H1 (cell line): ENCODE measurements at regions not wholly inside any gene's neighbourhood (a gene's known extent, or its start where the extent isn't known, plus 50 kb on each side); places are given as distances from the start of the nearest gene placed in this dataset.

ENCODE experiments used
- CTCF ChIA-PET: fragments of 300-600 bp; sonication (Branson Sonifier 250); formaldehyde crosslinking; loops from one replicate; lab custom pipeline; 2021; ENCODE audit not compliant: partially characterized antibody; lab: Charles Lee
- POLR2A ChIA-PET: fragments of 300-600 bp; sonication (Branson Sonifier 250); formaldehyde crosslinking; loops from one replicate; lab custom pipeline; 2021; ENCODE audit warnings: inconsistent platforms; ENCODE audit not compliant: partially characterized antibody; lab: Charles Lee
- DNase-seq, 2 experiments: peaks; one replicate each; pipeline versions ENCODE4 v3.0.0 to v3.0.0-alpha.2; 2010 to 2022; ENCODE audit warnings: low spot score in 2 of 2, low read depth in 1 of 2, mixed read lengths in 1 of 2
- FAIRE-seq: peaks from 2 replicates; lab custom pipeline; 2011; peaks lifted over from hg19 to GRCh38; lab: Jason Lieb, UNC
- H2AFZ ChIP-seq: 2 replicates; pipeline ENCODE4 v1.8.1; 2012; ENCODE audit warnings: low read length, inconsistent platforms
- H2AK5ac ChIP-seq: 2 replicates; pipeline ENCODE4 v1.6.1; 2013; ENCODE audit warnings: low read depth, low read length
- H2BK120ac ChIP-seq: replicated peaks from 2 replicates; pipeline ENCODE3; 2013; ENCODE audit warnings: low read depth, low read length, inconsistent platforms
- H2BK12ac ChIP-seq: 2 replicates; pipeline ENCODE4 v1.6.1; 2013; ENCODE audit warnings: low read depth, low read length
- H2BK15ac ChIP-seq: 2 replicates; pipeline ENCODE4 v1.6.1; 2013; ENCODE audit warnings: low read length
- H2BK20ac ChIP-seq: 2 replicates; pipeline ENCODE4 v1.6.1; 2013; ENCODE audit warnings: low read length
- H2BK5ac ChIP-seq: 2 replicates; pipeline ENCODE4 v1.6.1; 2013; ENCODE audit warnings: low read depth, low read length
- H3K14ac ChIP-seq: 2 replicates; pipeline ENCODE4 v1.6.1; 2013; ENCODE audit warnings: inconsistent platforms; ENCODE audit not compliant: insufficient read length
- H3K18ac ChIP-seq: 2 replicates; pipeline ENCODE4 v1.6.1; 2013; ENCODE audit warnings: low read length; ENCODE audit errors: extremely low read depth
- H3K23ac ChIP-seq: 2 replicates; pipeline ENCODE4 v1.6.1; 2013; ENCODE audit warnings: inconsistent platforms; ENCODE audit not compliant: insufficient read length
- H3K23me2 ChIP-seq: 2 replicates; pipeline ENCODE4 v1.6.1; 2013; ENCODE audit warnings: low read depth, low read length
- H3K27ac ChIP-seq: 2 replicates; pipeline ENCODE4 v1.6.1; 2011; ENCODE audit warnings: low read depth, low read length, inconsistent platforms
- H3K27me3 ChIP-seq, 4 experiments: replicated peaks in 1 of 4; 1 replicate in 1 of 4; 2 replicates in 3 of 4; pipeline versions ENCODE4 v1.6.1 to v1.8.1; 2011 to 2013; ENCODE audit warnings: low read length in 3 of 4, mild to moderate bottlenecking in 3 of 4, inconsistent platforms in 2 of 4, mixed read lengths in 2 of 4, moderate library complexity in 1 of 4; ENCODE audit not compliant: control insufficient read depth in 3 of 4, insufficient read depth in 3 of 4; ENCODE audit errors: extremely low read depth in 1 of 4
- H3K36me3 ChIP-seq, 4 experiments: 2 replicates each; pipeline versions ENCODE4 v1.6.1 to v1.8.1; 2011 to 2013; ENCODE audit warnings: mild to moderate bottlenecking in 4 of 4, low read length in 3 of 4, moderate library complexity in 2 of 4, control low read depth in 1 of 4, inconsistent platforms in 1 of 4; ENCODE audit not compliant: insufficient read depth in 4 of 4, control insufficient read depth in 2 of 4
- H3K4ac ChIP-seq: replicated peaks from 2 replicates; pipeline ENCODE3; 2013; ENCODE audit warnings: low read length, low read depth, mixed read lengths, inconsistent platforms; ENCODE audit not compliant: insufficient read length
- H3K4me1 ChIP-seq, 4 experiments: replicated peaks in 1 of 4; 1 replicate in 1 of 4; 2 replicates in 3 of 4; pipeline versions ENCODE4 v1.6.1 to v1.8.1; 2011 to 2013; ENCODE audit warnings: low read length in 3 of 4, inconsistent platforms in 2 of 4, mixed read lengths in 1 of 4; ENCODE audit not compliant: insufficient read depth in 4 of 4, control insufficient read depth in 3 of 4
- H3K4me2 ChIP-seq, 2 experiments: 2 replicates each; pipeline versions ENCODE4 v1.6.1 to v1.8.1; 2011 to 2013; ENCODE audit warnings: low read depth in 2 of 2, low read length in 2 of 2, control low read depth in 1 of 2, inconsistent platforms in 1 of 2, mild to moderate bottlenecking in 1 of 2; ENCODE audit not compliant: insufficient read depth in 1 of 2
- H3K4me3 ChIP-seq, 4 experiments: fragments of 200-600, 300-600 bp in 1 of 4; sonication (generic), shearing (Covaris generic), sonication (Bioruptor Twin) in 1 of 4; 2 replicates each; pipeline versions ENCODE4 v1.5.1 to v1.8.1; 2011 to 2016; ENCODE audit warnings: low read length in 4 of 4, low read depth in 3 of 4, control low read depth in 2 of 4, inconsistent platforms in 2 of 4, mild to moderate bottlenecking in 2 of 4, mixed read lengths in 1 of 4, moderate library complexity in 1 of 4; ENCODE audit not compliant: insufficient read depth in 2 of 4; ENCODE audit errors: extremely low read depth in 1 of 4
- H3K56ac ChIP-seq: replicated peaks from 2 replicates; pipeline ENCODE3; 2013; ENCODE audit warnings: low read depth, mild to moderate bottlenecking, mixed read lengths, low read length, inconsistent platforms; ENCODE audit not compliant: insufficient read length
- H3K79me1 ChIP-seq: 2 replicates; pipeline ENCODE4 v1.6.1; 2013; ENCODE audit warnings: low read depth, low read length, control low read depth
- H3K79me2 ChIP-seq, 2 experiments: 2 replicates each; pipeline versions ENCODE4 v1.6.1 to v1.8.1; 2012 to 2013; ENCODE audit warnings: low read length in 2 of 2, mild to moderate bottlenecking in 2 of 2, inconsistent platforms in 1 of 2; ENCODE audit not compliant: insufficient read depth in 2 of 2, control insufficient read depth in 1 of 2
- H3K9ac ChIP-seq, 4 experiments: replicated peaks in 1 of 4; 1 replicate in 1 of 4; 2 replicates in 3 of 4; pipeline versions ENCODE4 v1.6.1 to v1.8.1; 2011 to 2013; ENCODE audit warnings: low read depth in 3 of 4, low read length in 3 of 4, control low read depth in 2 of 4, mild to moderate bottlenecking in 2 of 4, moderate library complexity in 2 of 4, inconsistent platforms in 1 of 4; ENCODE audit errors: extremely low read depth in 1 of 4
- H3K9me3 ChIP-seq, 2 experiments: 2 replicates each; pipeline versions ENCODE4 v1.6.1 to v1.8.1; 2012 to 2013; ENCODE audit warnings: mild to moderate bottlenecking in 2 of 2, moderate library complexity in 2 of 2, control low read depth in 1 of 2, inconsistent platforms in 1 of 2, low read depth in 1 of 2, low read length in 1 of 2, mixed read lengths in 1 of 2; ENCODE audit not compliant: insufficient read depth in 2 of 2
- H4K20me1 ChIP-seq, 2 experiments: replicated peaks in 1 of 2; 2 replicates each; pipeline versions ENCODE3 to v1.8.1; 2011 to 2013; ENCODE audit warnings: inconsistent platforms in 2 of 2, low read length in 2 of 2, mild to moderate bottlenecking in 1 of 2; ENCODE audit not compliant: insufficient read depth in 2 of 2, control insufficient read depth in 1 of 2
- H4K5ac ChIP-seq: 2 replicates; pipeline ENCODE4 v1.6.1; 2013; ENCODE audit warnings: low read length, low read depth, mixed read lengths, inconsistent platforms; ENCODE audit not compliant: insufficient read length
- H4K8ac ChIP-seq: 2 replicates; pipeline ENCODE4 v1.8.0; 2013; ENCODE audit warnings: mild to moderate bottlenecking, moderate library complexity, low read length, inconsistent platforms; ENCODE audit not compliant: insufficient read depth; ENCODE audit errors: extremely low read depth
- H4K91ac ChIP-seq: replicated peaks from 2 replicates; pipeline ENCODE3; 2013; ENCODE audit warnings: low read length, mixed read lengths, inconsistent platforms; ENCODE audit not compliant: insufficient read length
- ASH2L ChIP-seq: fragments of 200-600, 300-600 bp; sonication (generic); IDR thresholded peaks from one replicate; pipeline ENCODE4 v1.7.1; 2017; ENCODE audit warnings: low read length
- BRCA1 ChIP-seq: IDR thresholded peaks from 2 replicates; pipeline ENCODE4 v1.6.1; 2012; ENCODE audit warnings: low read depth, low read length, improper control_type of control experiment
- CEBPB ChIP-seq: IDR thresholded peaks from 2 replicates; pipeline ENCODE4 v1.6.1; 2012; ENCODE audit warnings: low read depth, low read length
- CREB1 ChIP-seq: IDR thresholded peaks from 2 replicates; pipeline ENCODE4 v1.6.1; 2012; ENCODE audit warnings: inconsistent platforms
- E2F6 ChIP-seq: IDR thresholded peaks from 2 replicates; pipeline ENCODE4 v1.6.1; 2012; ENCODE audit warnings: inconsistent platforms
- EP300 ChIP-seq, 2 experiments: IDR thresholded peaks; 1 replicate in 1 of 2; 2 replicates in 1 of 2; pipeline ENCODE4 v1.6.1; 2011 to 2012; ENCODE audit warnings: low read depth in 2 of 2, low read length in 2 of 2, mild to moderate bottlenecking in 2 of 2, borderline replicate concordance in 1 of 2, inconsistent platforms in 1 of 2, moderate library complexity in 1 of 2
- KDM5A ChIP-seq: fragments of 200-600 bp; IDR thresholded peaks from 2 replicates; pipeline ENCODE4 v1.7.1; 2012; ENCODE audit warnings: mild to moderate bottlenecking, low read length, inconsistent platforms, mixed read lengths
- NRF1 ChIP-seq: IDR thresholded peaks from 2 replicates; pipeline ENCODE4 v1.6.1; 2011; ENCODE audit warnings: mild to moderate bottlenecking, low read depth, low read length, improper control_type of control experiment
- POU5F1 ChIP-seq: IDR thresholded peaks from 2 replicates; pipeline ENCODE4 v1.6.1; 2011; ENCODE audit warnings: low read depth, mild to moderate bottlenecking, low read length, moderate library complexity
- SAP30 ChIP-seq: fragments of 300-600 bp; sonication (generic); IDR thresholded peaks from 2 replicates; pipeline ENCODE4 v1.7.1; 2012; ENCODE audit warnings: low read length, moderate library complexity, mild to moderate bottlenecking, inconsistent platforms; ENCODE audit not compliant: insufficient read depth, insufficient replicate concordance
- SIX5 ChIP-seq: IDR thresholded peaks from 2 replicates; pipeline ENCODE4 v1.6.1; 2011; ENCODE audit warnings: mild to moderate bottlenecking, low read depth, low read length
- TAF1 ChIP-seq: IDR thresholded peaks from 2 replicates; pipeline ENCODE4 v1.6.1; 2011; ENCODE audit warnings: mild to moderate bottlenecking, low read depth, low read length
- TEAD4 ChIP-seq: IDR thresholded peaks from 2 replicates; pipeline ENCODE4 v1.6.1; 2012; ENCODE audit warnings: low read depth, low read length, inconsistent platforms, mixed read lengths
- WGBS, 2 experiments: shearing (Covaris generic) in 1 of 2; methylation state at CpG; one replicate each; pipeline versions ENCODE4 v1.1.6 to v1.1.7; 2013 to 2015; ENCODE audit warnings: low lambda C conversion rate in 2 of 2, mixed read lengths in 2 of 2, inconsistent platforms in 1 of 2, low coverage in 1 of 2, missing lambda C conversion rate in 1 of 2; ENCODE audit not compliant: insufficient replicate concordance in 2 of 2, insufficient coverage in 1 of 2, insufficient read length in 1 of 2; ENCODE audit errors: extremely low coverage in 1 of 2, missing lambda C conversion rate in 1 of 2; 5-methylcytosine and 5-hydroxymethylcytosine counted together
- TF ChIP-seq, protein P1 (sequence below): IDR thresholded peaks from 2 replicates; pipeline ENCODE4 v1.6.1; 2011; ENCODE audit warnings: low read length, improper control_type of control experiment

DNA sequence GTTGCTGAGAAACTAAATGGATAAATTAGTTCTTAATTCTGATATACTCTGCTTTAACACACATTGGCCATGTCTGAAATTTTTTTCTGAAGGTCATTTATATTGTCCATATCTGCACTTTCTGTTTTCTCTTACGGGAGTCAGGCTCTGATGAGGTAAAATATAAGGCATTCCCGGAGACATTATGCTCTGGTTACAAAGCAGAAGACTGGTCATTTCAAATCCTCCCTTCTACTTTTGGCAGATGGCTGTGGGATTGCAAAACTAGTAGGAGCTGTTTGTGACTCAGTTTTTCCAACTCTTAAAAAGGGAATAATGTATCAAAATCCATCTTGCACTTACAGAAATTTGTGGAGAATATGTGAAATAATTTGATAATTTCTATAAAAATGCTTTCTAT, 92.2 kb upstream of the CPHXL start:
- H3K4me3 ChIP-seq, result no peak overlapping the region
- DNase-seq (no peak), FAIRE-seq (no peak)
- H3K79me2 ChIP-seq, result no peaks in the 10 kb centered on the region
- no peak overlapping the region for H2BK20ac ChIP-seq
- H3K27ac ChIP-seq, result no peak overlapping the region
- 97% methylated on average over 2 of the region's 2 CpGs; no CpG with 5 or more reads in 1 of the 2 experiments for WGBS, 2 experiments
- H4K20me1 ChIP-seq, result no peaks in the 10 kb centered on the region
- no peak overlapping the region for H4K5ac ChIP-seq
- H2BK120ac ChIP-seq, result no peak overlapping the region
- H3K56ac ChIP-seq, result no peak overlapping the region
- H3K23me2 ChIP-seq, result no peaks in the 10 kb centered on the region
- no peak overlapping the region for H2BK15ac ChIP-seq
- no peaks in the 10 kb centered on the region; a peak in 2 of 7 replicates for H3K27me3 ChIP-seq
- POLR2A ChIA-PET, result no interaction called here
- H3K23ac ChIP-seq, result no peak overlapping the region
- H2BK5ac ChIP-seq, result no peak overlapping the region
- H4K8ac ChIP-seq, result no peak overlapping the region
- no peak overlapping the region for H3K18ac ChIP-seq
- H2AK5ac ChIP-seq, result no peak overlapping the region
- H3K4ac ChIP-seq, result no peak overlapping the region
- no peaks in the 10 kb centered on the region for H3K36me3 ChIP-seq
- no peak overlapping the region for H3K4me2 ChIP-seq
- H3K9ac ChIP-seq, result no peak overlapping the region
- no peaks in the 10 kb centered on the region for H3K79me1 ChIP-seq
- H4K91ac ChIP-seq, result no peak overlapping the region
- CTCF ChIA-PET, result no interaction called here
- H2BK12ac ChIP-seq, result no peak overlapping the region
- H3K14ac ChIP-seq, result no peak overlapping the region
- H3K9me3 ChIP-seq, result no peaks in the 10 kb centered on the region
- H2AFZ ChIP-seq, result no peak overlapping the region
- no peaks in the 10 kb centered on the region for H3K4me1 ChIP-seq
- TF ChIP-seq CREB1 (no peak), TEAD4 (no peak), E2F6 (no peak), TAF1 (no peak), CEBPB (no peak), NRF1 (no peak), BRCA1 (no peak), SIX5 (no peak), SAP30 (no peak), KDM5A (no peak), EP300 (IDR thresholded peaks at IDR 0.05; ENCODE audit: borderline replicate concordance in 1 of 2, low read depth in 2 of 2, low read length in 2 of 2) (no peak), ASH2L (no peak), POU5F1 (no peak)
- TF ChIP-seq, protein P1, sequence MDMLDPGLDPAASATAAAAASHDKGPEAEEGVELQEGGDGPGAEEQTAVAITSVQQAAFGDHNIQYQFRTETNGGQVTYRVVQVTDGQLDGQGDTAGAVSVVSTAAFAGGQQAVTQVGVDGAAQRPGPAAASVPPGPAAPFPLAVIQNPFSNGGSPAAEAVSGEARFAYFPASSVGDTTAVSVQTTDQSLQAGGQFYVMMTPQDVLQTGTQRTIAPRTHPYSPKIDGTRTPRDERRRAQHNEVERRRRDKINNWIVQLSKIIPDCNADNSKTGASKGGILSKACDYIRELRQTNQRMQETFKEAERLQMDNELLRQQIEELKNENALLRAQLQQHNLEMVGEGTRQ, result no peak
